WTC11 (cell line): ENCODE measurements at regions not wholly inside any gene's neighbourhood (a gene's known extent, or its start where the extent isn't known, plus 50 kb on each side); places are given as distances from the start of the nearest gene placed in this dataset.

Experiments used
- ATAC-seq: fragments of 200-7000 bp; cut with Tn5 transposase; 2 replicates; pipeline ENCODE4 v1.10.0; 2021; ENCODE audit warnings: mild to moderate bottlenecking, moderate library complexity
- CTCF ChIA-PET: fragments of 300-600 bp; sonication (Branson Sonifier 250); formaldehyde crosslinking; loops from one replicate; lab custom pipeline; 2021; ENCODE audit warnings: antibody characterized with exemption; lab: Charles Lee
- POLR2A ChIA-PET: fragments of 350-600 bp; sonication (Branson Sonifier 250); formaldehyde crosslinking; loops from one replicate; lab custom pipeline; 2021; ENCODE audit warnings: antibody characterized with exemption; lab: Charles Lee
- DNase-seq: peaks from one replicate; pipeline ENCODE4 v3.0.0; 2021; ENCODE audit warnings: low spot score
- H3K27ac Mint-ChIP-seq: 2 replicates; pipeline ENCODE4 v1.8.0; 2021; ENCODE audit warnings: mixed read lengths
- H3K27me3 Mint-ChIP-seq: 2 replicates; pipeline ENCODE4 v1.8.0; 2021; ENCODE audit warnings: low read depth, mild to moderate bottlenecking, moderate library complexity, mixed read lengths
- H3K36me3 Mint-ChIP-seq: 2 replicates; pipeline ENCODE4 v1.8.0; 2021; ENCODE audit warnings: mixed read lengths
- H3K4me1 Mint-ChIP-seq: 2 replicates; pipeline ENCODE4 v1.8.0; 2022; ENCODE audit warnings: mixed read lengths
- H3K4me3 Mint-ChIP-seq: 2 replicates; pipeline ENCODE4 v1.8.0; 2021; ENCODE audit warnings: mild to moderate bottlenecking, moderate library complexity, mixed read lengths
- H3K9me3 Mint-ChIP-seq: 2 replicates; pipeline ENCODE4 v1.8.0; 2021; ENCODE audit warnings: mixed read lengths
- AFF4 ChIP-seq: sonication (generic); formaldehyde crosslinking; IDR thresholded peaks from 2 replicates; pipeline ENCODE4 v1.8.1; 2023; ENCODE audit warnings: mild to moderate bottlenecking, missing genetic modification reagents, borderline replicate concordance
- AR ChIP-seq: fragments of 250-450 bp; sonication (Bioruptor Pico); IDR thresholded peaks from 2 replicates; pipeline ENCODE4 v1.9.0; 2021; ENCODE audit warnings: mild to moderate bottlenecking
- ATF2 ChIP-seq: sonication (generic); formaldehyde crosslinking; IDR thresholded peaks from 2 replicates; pipeline ENCODE4 v1.8.1; 2022; ENCODE audit warnings: low read depth, missing genetic modification reagents, borderline replicate concordance
- ESRRA ChIP-seq: sonication (generic); formaldehyde crosslinking; IDR thresholded peaks from 2 replicates; pipeline ENCODE4 v1.8.1; 2022; ENCODE audit warnings: mild to moderate bottlenecking, missing genetic modification reagents, borderline replicate concordance
- ETV6 ChIP-seq: sonication (generic); formaldehyde crosslinking; IDR thresholded peaks from 2 replicates; pipeline ENCODE4 v1.8.1; 2022; ENCODE audit warnings: mild to moderate bottlenecking, missing genetic modification reagents
- HMGA2 ChIP-seq: fragments of 250-450 bp; sonication (Bioruptor Pico); IDR thresholded peaks from 2 replicates; pipeline ENCODE4 v1.4.0; 2021; ENCODE audit warnings: mild to moderate bottlenecking, moderate library complexity
- IRF2 ChIP-seq: sonication (generic); formaldehyde crosslinking; IDR thresholded peaks from 2 replicates; pipeline ENCODE4 v1.8.0; 2022; ENCODE audit warnings: low read depth, missing genetic modification reagents, borderline replicate concordance
- NFYB ChIP-seq: sonication (generic); formaldehyde crosslinking; conservative IDR thresholded peaks from 2 replicates; pipeline ENCODE4 v1.8.0; 2022; ENCODE audit warnings: low read depth, missing genetic modification reagents
- NR2C2 ChIP-seq: sonication (generic); formaldehyde crosslinking; IDR thresholded peaks from 2 replicates; pipeline ENCODE4 v1.8.0; 2022; ENCODE audit warnings: mild to moderate bottlenecking, missing genetic modification reagents
- NR3C1 ChIP-seq: sonication (generic); formaldehyde crosslinking; conservative IDR thresholded peaks from 2 replicates; pipeline ENCODE4 v1.8.1; 2023; ENCODE audit warnings: low read depth, mild to moderate bottlenecking, missing genetic modification reagents
- RELA ChIP-seq: sonication (generic); formaldehyde crosslinking; IDR thresholded peaks from 2 replicates; pipeline ENCODE4 v1.8.1; 2022; ENCODE audit warnings: missing genetic modification reagents, mild to moderate bottlenecking, borderline replicate concordance
- RORB ChIP-seq: fragments of 250-450 bp; sonication (Bioruptor Pico); IDR thresholded peaks from 2 replicates; pipeline ENCODE4 v1.9.0; 2021; ENCODE audit warnings: mild to moderate bottlenecking
- SMAD4 ChIP-seq: sonication (generic); formaldehyde crosslinking; IDR thresholded peaks from 2 replicates; pipeline ENCODE4 v1.8.0; 2022; ENCODE audit warnings: mild to moderate bottlenecking, missing genetic modification reagents
- ZNF281 ChIP-seq: sonication (generic); formaldehyde crosslinking; IDR thresholded peaks from 2 replicates; pipeline ENCODE4 v1.8.0; 2023; ENCODE audit warnings: mild to moderate bottlenecking, missing genetic modification reagents
- ZNF425 ChIP-seq: fragments of 250-450 bp; sonication (Bioruptor Pico); conservative IDR thresholded peaks from 2 replicates; pipeline ENCODE4 v1.9.0; 2021; ENCODE audit warnings: mild to moderate bottlenecking
- ZNF532 ChIP-seq: fragments of 250-450 bp; sonication (Bioruptor Pico); IDR thresholded peaks from 2 replicates; pipeline ENCODE4 v1.9.0; 2021; ENCODE audit warnings: mild to moderate bottlenecking, borderline replicate concordance
- ZSCAN18 ChIP-seq: fragments of 250-450 bp; sonication (Bioruptor Pico); IDR thresholded peaks from 2 replicates; pipeline ENCODE4 v2.1.2; 2022; ENCODE audit warnings: mild to moderate bottlenecking, moderate library complexity

- peaks cover 6% of the 10 kb centered on the region for H3K4me1 Mint-ChIP-seq
- TF ChIP-seq RELA (CRISPR knock-in tag) = no peak
- TF ChIP-seq IRF2 (CRISPR knock-in tag) = no peak
- TF ChIP-seq NR2C2 (CRISPR knock-in tag) = no peak
- TF ChIP-seq SMAD4 (CRISPR knock-in tag) = no peak
- no peak for TF ChIP-seq ESRRA (CRISPR knock-in tag)
- no peak for TF ChIP-seq HMGA2 (CRISPR knock-in tag)
- TF ChIP-seq RORB (CRISPR knock-in tag) = no peak
- TF ChIP-seq NR3C1 = no peak
- TF ChIP-seq ZSCAN18 (CRISPR knock-in tag) = no peak
- no peak for TF ChIP-seq ZNF281
- no peak for TF ChIP-seq AR (CRISPR knock-in tag)
- no peak for TF ChIP-seq NFYB
- no peak for TF ChIP-seq ETV6
- TF ChIP-seq ZNF425 (CRISPR knock-in tag) = no peak
- TF ChIP-seq ZNF532 (CRISPR knock-in tag) = no peak
- TF ChIP-seq ATF2 = no peak
- no peak for TF ChIP-seq AFF4
- H3K36me3 Mint-ChIP-seq = 0 out of 2 replicates have a peak, but pooled peaks cover 6% of the 10 kb centered on the region
- DNase-seq = no peak
- peaks cover 4% of the 10 kb centered on the region; the same call in 1 of the 2 replicates for H3K27me3 Mint-ChIP-seq
- no peak overlapping the region for H3K4me3 Mint-ChIP-seq
- ATAC-seq = no peak
- ChIA-PET POLR2A (no interaction called here), CTCF (interaction anchor here (0.6 to 2.1 kb wide), 23 partner anchors 10 to 450 kb away, joined by 3 to 22 read pairs (median 6); partner anchors contain the start of gene RPS6KA2)
- 0 out of 2 replicates have a peak overlapping the region, but pooled peaks have one; percentile 36 for H3K27ac Mint-ChIP-seq
- peaks cover 9% of the 10 kb centered on the region for H3K9me3 Mint-ChIP-seq
These were observed 86.6 kb upstream of the RPS6KA2 start for GRCh38 chr6:166713434-166714186.
